GM18507 (cell line): ENCODE measurements at regions not wholly inside any gene's neighbourhood (a gene's known extent, or its start where the extent isn't known, plus 50 kb on each side); places are given as distances from the start of the nearest gene placed in this dataset.

Experiments
- DNase-seq: peaks from one replicate; pipeline ENCODE4 v3.0.0; 2011; ENCODE audit warnings: low read depth; ENCODE audit not compliant: insufficient read length; ENCODE audit errors: extremely low spot score
- FAIRE-seq: peaks from 2 replicates; lab custom pipeline; 2011; peaks lifted over from hg19 to GRCh38; lab: Jason Lieb, UNC

GRCh38 chr6:16819752-16820151 lies 58.5 kb upstream of the ATXN1 start:
- DNase-seq = no peak

GRCh38 chr6:16818992-16819626 lies 57.8 kb upstream of the ATXN1 start:
- no peak for DNase-seq

More at GRCh38 chr6:16819752-16820151, 58.5 kb upstream of the ATXN1 start:
- no peak for FAIRE-seq

DNA sequence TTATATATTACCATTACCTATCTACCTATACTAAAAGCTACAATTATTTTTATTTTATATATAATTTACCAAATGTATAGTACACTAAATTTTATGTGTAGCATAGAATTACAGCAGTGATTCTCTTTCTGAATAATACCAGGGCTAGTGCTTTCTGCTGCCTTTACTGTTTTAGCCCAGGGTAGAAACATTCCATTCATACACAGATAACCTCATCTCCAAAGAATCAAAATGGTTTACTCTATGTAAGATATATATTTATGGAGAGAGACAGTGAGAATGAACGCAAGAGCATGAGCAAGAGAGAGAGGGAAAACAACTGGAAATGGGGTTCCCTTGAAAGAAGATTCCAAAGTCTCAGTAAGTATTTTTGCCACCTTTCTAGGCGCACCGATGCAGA lies 56.3 kb upstream of the ATXN1 start:
- DNase-seq (no peak), FAIRE-seq (no peak)

More at GRCh38 chr6:16818992-16819626, 57.8 kb upstream of the ATXN1 start:
- FAIRE-seq = no peak

DNA sequence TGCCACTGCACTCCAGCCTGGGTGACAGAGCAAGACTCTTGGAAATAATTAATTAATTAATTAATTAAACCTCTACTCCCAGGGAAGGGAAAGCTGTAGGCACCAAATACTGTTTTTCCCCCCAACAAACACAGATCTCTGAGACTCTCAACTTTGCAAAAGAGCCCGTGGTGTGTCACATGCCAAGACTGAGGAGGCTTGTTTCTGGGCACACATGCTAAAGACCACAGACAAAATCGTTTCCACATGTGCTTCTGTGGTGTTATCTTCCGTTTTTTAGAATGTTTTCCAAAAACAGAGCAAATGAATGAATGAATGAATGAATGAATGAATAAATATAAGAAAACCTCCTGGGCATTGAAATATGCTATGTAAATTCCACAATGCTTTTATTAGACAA lies 55.6 kb upstream of the ATXN1 start:
- DNase-seq (no peak), FAIRE-seq (no peak)

DNA sequence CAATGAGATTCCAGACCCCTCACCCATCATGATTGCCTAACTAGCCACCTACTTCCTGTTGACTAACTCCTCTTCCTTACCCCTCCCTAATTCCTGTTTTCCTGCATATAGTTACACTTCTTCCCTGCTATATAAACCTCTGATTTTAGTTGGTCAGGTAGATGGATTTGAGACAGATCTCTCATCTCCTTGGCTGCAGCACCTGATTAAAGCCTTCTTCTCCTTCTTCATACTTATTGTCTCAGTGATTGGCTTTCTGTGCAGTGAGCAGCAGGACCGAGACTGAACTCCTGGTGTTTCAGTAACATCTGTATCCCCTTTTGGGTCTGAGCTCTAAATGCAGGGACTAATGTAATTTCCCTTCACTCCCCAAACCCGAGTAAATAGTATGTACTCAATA lies 51.7 kb upstream of the ATXN1 start:
- no peak for FAIRE-seq

DNA sequence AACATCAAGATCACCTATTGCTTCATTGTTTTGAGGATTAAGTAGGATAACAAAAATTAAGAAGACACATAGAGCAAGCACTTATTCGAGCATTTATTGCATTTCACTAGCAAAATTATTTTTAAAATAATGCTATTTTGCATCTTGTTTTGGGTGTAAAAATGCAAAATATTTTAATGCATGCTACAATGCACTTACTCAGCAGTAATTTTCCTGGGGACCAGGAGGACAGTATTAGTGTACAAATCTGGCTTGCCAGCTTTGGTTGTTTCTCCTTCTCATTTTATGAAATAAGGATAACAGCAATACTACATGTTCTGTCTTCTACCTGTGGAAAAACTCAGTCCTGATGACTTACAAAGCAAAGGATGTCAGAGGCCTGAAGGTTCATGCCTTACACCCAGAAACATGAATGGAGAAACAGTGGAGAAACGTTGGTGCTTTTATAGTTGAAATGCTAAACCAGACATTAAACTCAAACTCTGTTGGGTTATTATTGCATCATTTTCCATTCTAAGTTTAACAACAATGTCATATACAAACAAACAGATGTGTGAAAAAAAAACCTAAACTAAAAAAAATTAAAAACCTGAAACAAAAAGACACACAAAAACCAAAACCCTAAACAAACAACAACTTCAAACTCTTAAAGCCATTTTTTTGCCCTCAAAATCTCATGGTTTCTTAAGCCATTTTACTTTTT lies 50.2 kb upstream of the ATXN1 start:
- DNase-seq (no peak), FAIRE-seq (no peak)

More for the DNA sequence above, 51.7 kb upstream of the ATXN1 start:
- DNase-seq = no peak
